HG03045 (cell line): ENCODE measurements at regions not wholly inside any gene's neighbourhood (a gene's known extent, or its start where the extent isn't known, plus 50 kb on each side); places are given as distances from the start of the nearest gene placed in this dataset.
"Not testable (repeated sequence)": the region's sequence is repeated elsewhere in the genome, so short reads cannot be mapped to it uniquely, and the experiment has no call there.

ENCODE experiments used
- ATAC-seq: cut with Tn5 transposase; IDR thresholded peaks from one replicate; pipeline ENCODE4 v1.9.1; 2021; ENCODE audit warnings: mild to moderate bottlenecking, moderate library complexity; ENCODE audit not compliant: unreplicated experiment

GRCh38 chr19:14285726-14286125, 79.8 kb upstream of the ADGRL1 start:
- not testable (repeated sequence) for ATAC-seq

- ATAC-seq: peak; percentile 82
Measured at GRCh38 chr19:14283813-14284520, 78.0 kb upstream of the ADGRL1 start.

- ATAC-seq: not testable (repeated sequence)
Measured at GRCh38 chr19:14279270-14279669, 73.3 kb upstream of the ADGRL1 start.

GRCh38 chr19:14277608-14278007, 71.6 kb upstream of the ADGRL1 start:
- ATAC-seq: no peak

- not testable (repeated sequence) for ATAC-seq
Measured at GRCh38 chr19:14275823-14276222, 69.9 kb upstream of the ADGRL1 start.

- no peak for ATAC-seq
Measured at GRCh38 chr19:14272623-14273022, 66.7 kb upstream of the ADGRL1 start.

- ATAC-seq: no peak
Measured at GRCh38 chr19:14271840-14272239, 65.9 kb upstream of the ADGRL1 start.

- ATAC-seq: not testable (repeated sequence)
Measured at GRCh38 chr19:14270557-14270956, 64.6 kb upstream of the ADGRL1 start.

- ATAC-seq: no peak
Measured at GRCh38 chr19:14267224-14267741, 61.3 kb upstream of the ADGRL1 start.

- not testable (repeated sequence) for ATAC-seq
Measured at GRCh38 chr19:14266208-14266607, 60.2 kb upstream of the ADGRL1 start.

- no peak for ATAC-seq
Measured at GRCh38 chr19:14265290-14266036, 59.5 kb upstream of the ADGRL1 start.

GRCh38 chr19:14255902-14256649, 50.1 kb upstream of the ADGRL1 start:
- ATAC-seq: not testable (repeated sequence)
